C4-2B (cell line): ENCODE measurements at regions not wholly inside any gene's neighbourhood (a gene's known extent, or its start where the extent isn't known, plus 50 kb on each side); places are given as distances from the start of the nearest gene placed in this dataset.

Source experiments
- H3K27ac ChIP-seq: fragments of 450-650 bp; 2 replicates; pipeline ENCODE4 v1.5.1; 2017
- CTCF ChIP-seq: fragments of 450-650 bp; conservative IDR thresholded peaks from 2 replicates; pipeline ENCODE4 v1.5.1; 2017; ENCODE audit warnings: mild to moderate bottlenecking
- ZFX ChIP-seq: fragments of 450-650 bp; IDR thresholded peaks from 2 replicates; pipeline ENCODE4 v1.6.1; 2017

GRCh38 chr15:25051399-25052154 lies 96.8 kb downstream of the SNRPN start:
- no peak for TF ChIP-seq ZFX
- no peak for TF ChIP-seq CTCF
- no peak overlapping the region for H3K27ac ChIP-seq

GRCh38 chr15:25052191-25052999 lies 97.6 kb downstream of the SNRPN start:
- no peak overlapping the region for H3K27ac ChIP-seq
- no peak for TF ChIP-seq ZFX
- TF ChIP-seq CTCF = no peak

- H3K27ac ChIP-seq = no peak overlapping the region
- TF ChIP-seq ZFX (no peak), CTCF (no peak)
These were observed 98.4 kb downstream of the SNRPN start for GRCh38 chr15:25053000-25053815.

GRCh38 chr15:25054329-25054728 lies 99.5 kb downstream of the SNRPN start:
- no peak overlapping the region for H3K27ac ChIP-seq
- TF ChIP-seq CTCF (no peak), ZFX (no peak)

GRCh38 chr15:25054943-25055342 lies 100.2 kb downstream of the SNRPN start:
- H3K27ac ChIP-seq = no peak overlapping the region
- TF ChIP-seq ZFX = no peak
- TF ChIP-seq CTCF = no peak

- no peak for TF ChIP-seq ZFX
- TF ChIP-seq CTCF = no peak
- H3K27ac ChIP-seq = no peak overlapping the region
These were observed 100.7 kb downstream of the SNRPN start for GRCh38 chr15:25055356-25056068.
